ENCODE measurements at regions not wholly inside any gene's neighbourhood (a gene's known extent, or its start where the extent isn't known, plus 50 kb on each side); places are given as distances from the start of the nearest gene placed in this dataset.
"Not testable (repeated sequence)": the region's sequence is repeated elsewhere in the genome, so short reads cannot be mapped to it uniquely, and the experiment has no call there.

DNA sequence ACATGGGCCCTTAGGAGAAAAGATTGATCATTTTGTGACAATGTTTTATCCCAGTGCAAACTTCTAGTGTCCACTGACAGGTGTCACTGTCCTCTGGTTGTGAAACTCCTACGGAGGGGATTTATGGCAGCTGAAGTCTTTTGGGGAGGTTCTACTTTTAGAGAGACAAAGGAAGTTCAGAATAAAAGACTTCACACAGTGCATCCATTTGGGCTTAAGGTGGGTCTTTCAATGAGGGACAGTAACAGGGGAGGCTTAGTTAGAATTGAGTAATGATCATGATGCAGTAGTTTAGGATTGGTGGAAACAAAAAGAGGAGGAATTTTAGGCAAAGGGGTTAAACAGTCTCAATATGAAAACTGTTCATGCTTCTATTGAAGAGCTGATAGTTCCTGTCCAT lies 501.1 kb upstream of the NRP1 start:
- no peaks in the 10 kb centered on the region for H3K4me1 ChIP-seq (ENCODE audit: low read depth, poor library complexity, severe bottlenecking)
- no peak overlapping the region for H3K27ac ChIP-seq
- H3K9ac ChIP-seq = no peak overlapping the region
- TF ChIP-seq, protein P1, sequence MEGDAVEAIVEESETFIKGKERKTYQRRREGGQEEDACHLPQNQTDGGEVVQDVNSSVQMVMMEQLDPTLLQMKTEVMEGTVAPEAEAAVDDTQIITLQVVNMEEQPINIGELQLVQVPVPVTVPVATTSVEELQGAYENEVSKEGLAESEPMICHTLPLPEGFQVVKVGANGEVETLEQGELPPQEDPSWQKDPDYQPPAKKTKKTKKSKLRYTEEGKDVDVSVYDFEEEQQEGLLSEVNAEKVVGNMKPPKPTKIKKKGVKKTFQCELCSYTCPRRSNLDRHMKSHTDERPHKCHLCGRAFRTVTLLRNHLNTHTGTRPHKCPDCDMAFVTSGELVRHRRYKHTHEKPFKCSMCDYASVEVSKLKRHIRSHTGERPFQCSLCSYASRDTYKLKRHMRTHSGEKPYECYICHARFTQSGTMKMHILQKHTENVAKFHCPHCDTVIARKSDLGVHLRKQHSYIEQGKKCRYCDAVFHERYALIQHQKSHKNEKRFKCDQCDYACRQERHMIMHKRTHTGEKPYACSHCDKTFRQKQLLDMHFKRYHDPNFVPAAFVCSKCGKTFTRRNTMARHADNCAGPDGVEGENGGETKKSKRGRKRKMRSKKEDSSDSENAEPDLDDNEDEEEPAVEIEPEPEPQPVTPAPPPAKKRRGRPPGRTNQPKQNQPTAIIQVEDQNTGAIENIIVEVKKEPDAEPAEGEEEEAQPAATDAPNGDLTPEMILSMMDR (conservative IDR thresholded peaks at IDR 0.05; ENCODE audit: low read depth, low read length) = no peak
- H3K4me2 ChIP-seq = no peak overlapping the region
- no peaks in the 10 kb centered on the region for H3K27me3 ChIP-seq (ENCODE audit: insufficient read depth, low read depth)
- H3K36me3 ChIP-seq (ENCODE audit: insufficient read depth) = no peaks in the 10 kb centered on the region
- H2AFZ ChIP-seq (ENCODE audit: low read depth) = no peak overlapping the region
- no peaks in the 10 kb centered on the region for H3K79me2 ChIP-seq (ENCODE audit: insufficient read depth, low read depth)
- no peak overlapping the region for H3K4me3 ChIP-seq (IDR thresholded peaks at IDR 0.05; ENCODE audit: insufficient read depth, low read depth, low read length)
- no peaks in the 10 kb centered on the region for H4K20me1 ChIP-seq (ENCODE audit: insufficient read depth)

DNA sequence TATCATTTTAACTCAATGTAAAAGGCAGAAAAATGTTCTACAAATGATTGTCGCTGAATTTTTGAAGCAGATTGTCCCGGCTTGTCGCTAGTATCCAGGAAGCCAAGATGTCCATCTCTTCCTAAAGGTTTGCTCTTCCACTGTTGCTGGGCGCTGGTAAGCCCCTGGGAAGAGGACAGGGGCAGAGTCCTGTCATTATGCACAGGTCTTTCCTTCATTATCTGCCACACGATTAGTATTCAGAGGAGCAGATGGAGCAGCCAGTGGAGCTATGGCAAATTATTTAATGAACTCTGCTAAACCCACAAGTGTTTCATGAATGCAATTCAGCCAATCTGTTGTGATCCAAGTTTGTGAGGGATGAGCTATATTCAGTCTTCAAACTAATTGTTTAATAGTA lies 499.1 kb upstream of the NRP1 start:
- Histone ChIP-seq H3K4me2 (no peak overlapping the region), H3K9ac (no peak overlapping the region), H3K27ac (no peak overlapping the region), H3K4me3 (IDR thresholded peaks at IDR 0.05; ENCODE audit: insufficient read depth, low read depth, low read length) (no peak overlapping the region), H4K20me1 (ENCODE audit: insufficient read depth) (no peaks in the 10 kb centered on the region), H3K4me1 (ENCODE audit: low read depth, poor library complexity, severe bottlenecking) (no peaks in the 10 kb centered on the region), H3K79me2 (ENCODE audit: insufficient read depth, low read depth) (no peaks in the 10 kb centered on the region), H3K27me3 (ENCODE audit: insufficient read depth, low read depth) (no peaks in the 10 kb centered on the region), H3K36me3 (ENCODE audit: insufficient read depth) (no peaks in the 10 kb centered on the region), H2AFZ (ENCODE audit: low read depth) (no peak overlapping the region)
- TF ChIP-seq, protein P1 (conservative IDR thresholded peaks at IDR 0.05; ENCODE audit: low read depth, low read length) = no peak

DNA sequence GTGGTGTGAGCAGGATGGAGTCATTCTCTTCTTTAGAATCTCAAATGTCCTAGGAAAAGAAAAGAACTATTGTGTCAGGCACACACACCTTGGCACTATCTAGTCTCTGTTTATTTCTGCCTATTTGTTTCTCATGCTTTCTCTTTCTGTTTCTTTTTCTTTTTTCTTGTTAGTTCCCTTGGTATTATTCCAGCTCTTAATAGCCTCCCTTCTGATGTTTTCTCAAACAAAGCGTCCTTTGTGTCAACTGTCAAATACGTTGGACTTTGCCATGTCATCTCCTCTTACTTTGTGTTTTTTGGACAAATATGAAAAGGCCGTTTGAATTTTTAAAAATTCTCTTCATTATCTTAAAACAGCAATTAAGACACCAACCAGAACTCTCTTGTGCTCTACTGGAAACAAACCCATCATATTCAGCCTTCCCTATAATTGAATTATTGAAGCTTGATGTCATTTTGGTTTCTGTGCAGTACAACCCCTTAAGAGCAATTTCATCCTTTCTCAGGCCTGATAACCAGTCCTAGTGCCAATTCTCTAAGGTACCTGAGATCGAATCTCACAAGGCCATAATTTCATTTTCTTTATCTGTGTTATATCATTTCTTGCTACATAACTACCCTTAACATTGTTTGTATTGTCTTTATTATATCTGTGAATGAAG lies 497.8 kb upstream of the NRP1 start:
- H3K4me2 ChIP-seq = no peak overlapping the region
- H3K9ac ChIP-seq = no peak overlapping the region
- no peak overlapping the region for H3K27ac ChIP-seq
- H2AFZ ChIP-seq (ENCODE audit: low read depth) = no peak overlapping the region
- no peak overlapping the region for H3K4me3 ChIP-seq (IDR thresholded peaks at IDR 0.05; ENCODE audit: insufficient read depth, low read depth, low read length)
- H3K4me1 ChIP-seq (ENCODE audit: low read depth, poor library complexity, severe bottlenecking) = no peaks in the 10 kb centered on the region
- no peaks in the 10 kb centered on the region for H3K36me3 ChIP-seq (ENCODE audit: insufficient read depth)
- no peaks in the 10 kb centered on the region for H3K27me3 ChIP-seq (ENCODE audit: insufficient read depth, low read depth)
- no peaks in the 10 kb centered on the region for H3K79me2 ChIP-seq (ENCODE audit: insufficient read depth, low read depth)
- TF ChIP-seq, protein P1 (conservative IDR thresholded peaks at IDR 0.05; ENCODE audit: low read depth, low read length) = no peak
- no peaks in the 10 kb centered on the region for H4K20me1 ChIP-seq (ENCODE audit: insufficient read depth)

DNA sequence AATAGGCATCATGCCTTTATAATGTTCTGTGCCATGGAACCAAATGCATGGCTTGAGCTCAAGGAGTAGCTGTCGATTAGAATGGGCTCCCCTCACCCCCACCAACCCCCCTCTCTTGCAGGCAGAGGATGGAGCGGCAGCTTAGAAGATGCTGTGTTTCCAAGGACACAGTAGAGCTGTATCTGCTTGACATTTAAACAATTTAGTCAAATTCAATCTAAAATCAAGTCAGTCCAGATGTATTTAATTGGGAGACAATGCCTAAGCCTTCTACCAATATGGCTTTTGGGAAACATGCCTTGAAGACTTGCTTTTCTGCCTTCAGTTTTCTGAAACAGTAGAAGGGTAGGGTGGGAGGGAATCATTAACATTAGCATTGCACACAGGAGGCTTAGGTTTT lies 497.1 kb upstream of the NRP1 start:
- Histone ChIP-seq H3K79me2 (ENCODE audit: insufficient read depth, low read depth) (no peaks in the 10 kb centered on the region), H3K9ac (no peak overlapping the region), H2AFZ (ENCODE audit: low read depth) (no peak overlapping the region)

DNA sequence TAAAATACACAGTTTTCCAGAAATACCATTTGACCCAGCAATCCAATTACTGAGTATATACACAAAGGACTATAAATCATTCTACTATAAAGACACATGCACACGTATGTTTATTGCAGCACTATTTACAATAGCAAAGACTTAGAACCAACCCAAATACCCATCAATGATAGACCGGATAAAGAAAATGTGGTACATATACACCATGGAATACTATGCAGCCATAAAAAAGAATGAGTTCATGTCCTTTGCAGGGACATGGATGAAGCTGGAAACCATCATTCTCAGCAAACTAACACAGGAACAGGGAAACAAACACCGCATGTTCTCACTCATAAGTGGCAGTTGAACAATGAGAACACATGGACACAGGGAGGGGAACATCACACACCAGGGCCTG lies 495.4 kb upstream of the NRP1 start:
- H3K4me2 ChIP-seq; H3K27me3 ChIP-seq (ENCODE audit: insufficient read depth, low read depth); H3K27ac ChIP-seq; H4K20me1 ChIP-seq (ENCODE audit: insufficient read depth); H3K9ac ChIP-seq; H3K36me3 ChIP-seq (ENCODE audit: insufficient read depth); H2AFZ ChIP-seq (ENCODE audit: low read depth); H3K79me2 ChIP-seq (ENCODE audit: insufficient read depth, low read depth); H3K4me3 ChIP-seq (IDR thresholded peaks at IDR 0.05; ENCODE audit: insufficient read depth, low read depth, low read length); H3K4me1 ChIP-seq (ENCODE audit: low read depth, poor library complexity, severe bottlenecking): not testable (repeated sequence)

More for the DNA sequence above, 497.1 kb upstream of the NRP1 start:
- Histone ChIP-seq H3K4me1 (ENCODE audit: low read depth, poor library complexity, severe bottlenecking) (no peaks in the 10 kb centered on the region), H3K4me2 (no peak overlapping the region), H3K36me3 (ENCODE audit: insufficient read depth) (no peaks in the 10 kb centered on the region), H3K27ac (no peak overlapping the region), H3K27me3 (ENCODE audit: insufficient read depth, low read depth) (no peaks in the 10 kb centered on the region), H4K20me1 (ENCODE audit: insufficient read depth) (no peaks in the 10 kb centered on the region), H3K4me3 (IDR thresholded peaks at IDR 0.05; ENCODE audit: insufficient read depth, low read depth, low read length) (no peak overlapping the region)
- TF ChIP-seq, protein P1 (conservative IDR thresholded peaks at IDR 0.05; ENCODE audit: low read depth, low read length) = no peak

All from KMS-11 (cell line).